GM12873 (cell line): ENCODE measurements at regions not wholly inside any gene's neighbourhood (a gene's known extent, or its start where the extent isn't known, plus 50 kb on each side); places are given as distances from the start of the nearest gene placed in this dataset.

Experiments used
- TF ChIP-seq, protein P1 (sequence below): IDR thresholded peaks from 2 replicates; pipeline ENCODE4 v1.5.1; 2012; ENCODE audit warnings: low read depth, mild to moderate bottlenecking, moderate library complexity, low read length, control low read depth; ENCODE audit not compliant: insufficient read depth; ENCODE audit errors: missing control alignments

DNA sequence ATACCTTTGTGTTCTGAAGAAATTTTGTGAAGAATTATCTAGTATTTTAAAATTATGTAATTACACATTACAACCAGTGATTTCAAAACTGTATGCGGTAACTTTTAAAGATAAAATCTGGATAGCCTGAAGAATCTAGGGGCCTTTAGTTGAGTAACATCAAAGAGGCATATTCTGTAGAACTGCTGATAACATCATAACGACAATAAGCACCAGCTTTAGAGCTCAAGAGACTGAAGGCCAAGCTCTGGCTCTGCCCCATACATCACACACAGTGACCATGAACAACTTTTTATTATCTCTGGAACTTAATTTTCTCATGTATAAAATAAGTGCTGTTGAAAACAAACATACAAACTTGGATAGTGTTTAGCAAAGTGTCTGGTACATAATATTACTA is 121.1 kb upstream of the RHOBTB1 start:
- TF ChIP-seq, protein P1, sequence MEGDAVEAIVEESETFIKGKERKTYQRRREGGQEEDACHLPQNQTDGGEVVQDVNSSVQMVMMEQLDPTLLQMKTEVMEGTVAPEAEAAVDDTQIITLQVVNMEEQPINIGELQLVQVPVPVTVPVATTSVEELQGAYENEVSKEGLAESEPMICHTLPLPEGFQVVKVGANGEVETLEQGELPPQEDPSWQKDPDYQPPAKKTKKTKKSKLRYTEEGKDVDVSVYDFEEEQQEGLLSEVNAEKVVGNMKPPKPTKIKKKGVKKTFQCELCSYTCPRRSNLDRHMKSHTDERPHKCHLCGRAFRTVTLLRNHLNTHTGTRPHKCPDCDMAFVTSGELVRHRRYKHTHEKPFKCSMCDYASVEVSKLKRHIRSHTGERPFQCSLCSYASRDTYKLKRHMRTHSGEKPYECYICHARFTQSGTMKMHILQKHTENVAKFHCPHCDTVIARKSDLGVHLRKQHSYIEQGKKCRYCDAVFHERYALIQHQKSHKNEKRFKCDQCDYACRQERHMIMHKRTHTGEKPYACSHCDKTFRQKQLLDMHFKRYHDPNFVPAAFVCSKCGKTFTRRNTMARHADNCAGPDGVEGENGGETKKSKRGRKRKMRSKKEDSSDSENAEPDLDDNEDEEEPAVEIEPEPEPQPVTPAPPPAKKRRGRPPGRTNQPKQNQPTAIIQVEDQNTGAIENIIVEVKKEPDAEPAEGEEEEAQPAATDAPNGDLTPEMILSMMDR, result no peak

DNA sequence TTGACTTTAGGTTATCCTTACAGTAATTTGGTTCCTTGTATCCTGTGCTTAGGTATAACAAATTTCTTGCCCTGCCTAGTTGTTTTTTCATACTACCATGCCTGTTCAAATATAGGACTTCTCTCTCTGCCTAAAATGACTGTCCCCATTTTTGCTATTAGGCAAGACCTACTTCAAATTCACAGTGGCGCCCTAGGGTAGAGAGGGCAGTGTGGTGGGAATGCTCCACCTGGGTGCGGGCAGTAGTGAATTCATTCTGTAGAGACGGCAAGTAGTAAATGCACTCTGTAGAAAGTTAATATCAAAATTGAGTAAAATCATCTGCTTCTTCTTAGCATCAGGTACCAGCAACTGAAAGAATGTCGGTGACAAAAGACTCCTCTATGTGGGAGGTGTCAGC is 120.4 kb upstream of the RHOBTB1 start:
- TF ChIP-seq, protein P1, result no peak

GRCh38 chr10:61063901-61064300 is 119.9 kb upstream of the RHOBTB1 start:
- TF ChIP-seq, protein P1, result no peak

- TF ChIP-seq, protein P1, result no peak
These were observed 119.0 kb upstream of the RHOBTB1 start for GRCh38 chr10:61063034-61063433.

GRCh38 chr10:61061923-61062504 is 118.0 kb upstream of the RHOBTB1 start:
- TF ChIP-seq, protein P1, result no peak

DNA sequence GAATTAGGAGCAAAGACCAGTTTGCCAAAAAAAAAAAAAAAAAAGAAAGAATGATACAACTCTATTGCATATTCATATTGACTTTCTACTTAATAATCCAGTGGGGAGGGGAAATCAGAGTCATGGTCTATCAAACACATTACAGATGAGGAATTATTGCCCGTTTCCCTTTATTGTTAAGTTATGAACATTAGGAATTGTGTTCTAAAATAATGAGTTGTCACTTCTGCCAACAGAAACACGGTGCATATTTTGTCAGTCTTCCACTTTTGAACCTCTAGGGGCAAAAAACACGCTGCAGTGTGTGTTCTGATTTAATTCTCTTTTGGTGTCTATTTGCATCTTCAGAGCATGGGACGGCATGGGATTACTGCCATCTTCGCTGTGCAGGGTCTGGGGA is 115.7 kb upstream of the RHOBTB1 start:
- TF ChIP-seq, protein P1, result no peak

- TF ChIP-seq, protein P1, result no peak
These were observed 108.7 kb upstream of the RHOBTB1 start for GRCh38 chr10:61052469-61053205.
